HCT116 (cell line): ENCODE measurements at regions not wholly inside any gene's neighbourhood (a gene's known extent, or its start where the extent isn't known, plus 50 kb on each side); places are given as distances from the start of the nearest gene placed in this dataset.

ENCODE experiments used
- POLR2AphosphoS5 ChIP-seq: IDR thresholded peaks from 2 replicates; pipeline ENCODE4 v1.6.1; 2011; ENCODE audit warnings: mild to moderate bottlenecking, low read depth, low read length, moderate library complexity
- TF ChIP-seq, protein P1 (sequence below), 3 experiments: fragments of 200-600 bp in 1 of 3; sonication (generic) in 1 of 3; IDR thresholded peaks in 2 of 3; conservative IDR thresholded peaks in 1 of 3; 2 replicates each; pipeline ENCODE4 v1.5.1; 2012 to 2017; ENCODE audit warnings: low read depth in 2 of 3, low read length in 2 of 3, antibody characterized with exemption in 1 of 3, borderline replicate concordance in 1 of 3, control low read depth in 1 of 3, mild to moderate bottlenecking in 1 of 3, mixed read lengths in 1 of 3, mixed run types in 1 of 3, moderate library complexity in 1 of 3; ENCODE audit not compliant: insufficient read depth in 1 of 3

DNA sequence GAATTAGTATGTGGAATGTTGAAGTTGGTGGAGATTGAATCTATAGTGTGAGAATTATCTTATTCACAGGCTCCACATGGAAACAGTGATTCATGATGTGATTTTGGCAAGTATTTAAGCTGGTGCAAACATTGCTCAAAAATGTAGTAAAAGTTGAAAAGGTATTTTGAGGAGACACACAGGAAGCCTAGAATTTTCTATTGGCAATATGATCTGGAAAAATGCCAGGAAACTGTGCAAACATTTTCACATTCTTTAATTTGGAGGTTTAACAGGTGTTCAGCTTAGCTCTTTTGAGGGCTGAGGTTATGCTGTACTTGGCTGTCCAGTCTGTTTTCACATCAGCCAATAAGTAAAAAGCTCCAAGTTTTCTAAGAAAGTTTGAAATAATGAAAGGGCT lies 327.3 kb downstream of the RWDD3 start:
- no peak for TF ChIP-seq POLR2AphosphoS5
- TF ChIP-seq, protein P1, sequence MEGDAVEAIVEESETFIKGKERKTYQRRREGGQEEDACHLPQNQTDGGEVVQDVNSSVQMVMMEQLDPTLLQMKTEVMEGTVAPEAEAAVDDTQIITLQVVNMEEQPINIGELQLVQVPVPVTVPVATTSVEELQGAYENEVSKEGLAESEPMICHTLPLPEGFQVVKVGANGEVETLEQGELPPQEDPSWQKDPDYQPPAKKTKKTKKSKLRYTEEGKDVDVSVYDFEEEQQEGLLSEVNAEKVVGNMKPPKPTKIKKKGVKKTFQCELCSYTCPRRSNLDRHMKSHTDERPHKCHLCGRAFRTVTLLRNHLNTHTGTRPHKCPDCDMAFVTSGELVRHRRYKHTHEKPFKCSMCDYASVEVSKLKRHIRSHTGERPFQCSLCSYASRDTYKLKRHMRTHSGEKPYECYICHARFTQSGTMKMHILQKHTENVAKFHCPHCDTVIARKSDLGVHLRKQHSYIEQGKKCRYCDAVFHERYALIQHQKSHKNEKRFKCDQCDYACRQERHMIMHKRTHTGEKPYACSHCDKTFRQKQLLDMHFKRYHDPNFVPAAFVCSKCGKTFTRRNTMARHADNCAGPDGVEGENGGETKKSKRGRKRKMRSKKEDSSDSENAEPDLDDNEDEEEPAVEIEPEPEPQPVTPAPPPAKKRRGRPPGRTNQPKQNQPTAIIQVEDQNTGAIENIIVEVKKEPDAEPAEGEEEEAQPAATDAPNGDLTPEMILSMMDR (IDR thresholded peaks at IDR 0.05 in 2 of 3, conservative IDR thresholded peaks at IDR 0.05 in 1 of 3; ENCODE audit: borderline replicate concordance in 1 of 3, insufficient read depth in 1 of 3, low read depth in 2 of 3, low read length in 2 of 3), result no peak
